ENCODE measurements at regions not wholly inside any gene's neighbourhood (a gene's known extent, or its start where the extent isn't known, plus 50 kb on each side); places are given as distances from the start of the nearest gene placed in this dataset.
"Not testable (repeated sequence)": the region's sequence is repeated elsewhere in the genome, so short reads cannot be mapped to it uniquely, and the experiment has no call there.

DNA sequence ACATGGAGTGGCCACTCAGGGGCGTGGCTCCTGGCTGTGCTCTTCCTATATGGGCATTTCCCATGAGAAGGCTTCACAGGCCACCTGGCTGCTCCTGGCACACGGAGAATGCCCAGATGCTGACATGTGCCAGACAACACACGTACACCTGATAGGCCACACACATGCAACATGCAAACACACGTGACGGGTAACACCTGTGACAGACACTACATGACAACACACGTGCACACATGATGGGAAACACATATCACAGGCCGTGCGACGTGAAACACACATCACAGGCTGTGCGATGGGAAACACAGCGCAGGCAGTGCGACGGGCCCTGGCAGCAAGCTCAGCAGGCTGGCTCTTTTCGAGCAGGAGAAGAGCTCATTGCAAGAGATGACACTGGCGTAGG lies 94.3 kb upstream of the HMX1 start:
- not testable (repeated sequence) for DNase-seq

DNA sequence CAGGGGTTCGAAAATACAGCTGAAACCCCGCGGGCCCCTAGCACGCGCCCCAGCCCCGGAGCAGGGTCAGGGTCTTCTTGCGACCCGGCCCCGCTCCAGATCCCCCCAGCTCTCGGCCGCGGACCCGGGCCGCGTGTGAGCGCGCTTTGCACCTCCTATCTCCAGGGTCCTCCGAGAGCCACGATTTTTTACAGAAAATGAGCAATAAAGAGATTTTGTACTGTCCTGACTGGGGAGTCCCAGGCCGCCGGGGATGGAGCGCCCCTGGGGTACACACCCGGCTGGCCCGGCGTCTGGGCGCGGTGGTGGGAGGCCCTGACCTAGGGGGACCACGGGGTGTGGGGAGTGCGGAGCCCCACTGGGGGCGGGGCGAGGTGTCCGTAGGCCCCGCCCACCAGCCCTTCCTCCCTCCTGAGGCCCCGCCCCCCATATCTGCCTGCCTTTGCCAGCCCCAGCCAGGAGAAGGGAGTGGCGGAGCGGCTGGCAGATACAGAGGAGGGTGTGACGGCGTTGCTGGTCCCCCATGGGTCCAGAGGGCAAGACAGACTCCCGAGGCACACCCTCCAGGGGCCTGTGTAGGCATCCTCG lies 92.7 kb upstream of the HMX1 start:
- peak; percentile 7 for DNase-seq

GRCh38 chr4:8963533-8963932 lies 91.9 kb upstream of the HMX1 start:
- not testable (repeated sequence) for DNase-seq

DNA sequence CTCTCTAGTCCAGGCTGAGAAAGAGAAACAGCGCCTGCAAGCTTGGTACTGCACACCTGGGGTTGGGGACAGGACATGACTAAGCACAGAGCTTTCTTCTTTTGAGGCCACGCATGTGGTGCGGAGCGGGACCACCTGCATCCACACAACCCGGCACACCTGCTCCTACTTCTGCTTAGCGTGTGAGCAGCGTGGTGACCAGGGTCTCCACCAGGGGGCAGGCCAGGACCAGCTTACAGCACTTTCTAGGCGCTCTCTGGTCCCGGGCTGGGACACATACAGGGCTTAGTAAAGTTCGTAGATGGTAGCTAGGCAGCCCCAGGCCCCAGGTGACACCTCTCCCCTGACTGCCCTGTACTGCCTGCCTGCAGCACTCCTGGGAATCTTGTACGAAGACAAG lies 89.7 kb upstream of the HMX1 start:
- peak; percentile 28 for DNase-seq

GRCh38 chr4:8959471-8959870 lies 87.8 kb upstream of the HMX1 start:
- DNase-seq: not testable (repeated sequence)

DNA sequence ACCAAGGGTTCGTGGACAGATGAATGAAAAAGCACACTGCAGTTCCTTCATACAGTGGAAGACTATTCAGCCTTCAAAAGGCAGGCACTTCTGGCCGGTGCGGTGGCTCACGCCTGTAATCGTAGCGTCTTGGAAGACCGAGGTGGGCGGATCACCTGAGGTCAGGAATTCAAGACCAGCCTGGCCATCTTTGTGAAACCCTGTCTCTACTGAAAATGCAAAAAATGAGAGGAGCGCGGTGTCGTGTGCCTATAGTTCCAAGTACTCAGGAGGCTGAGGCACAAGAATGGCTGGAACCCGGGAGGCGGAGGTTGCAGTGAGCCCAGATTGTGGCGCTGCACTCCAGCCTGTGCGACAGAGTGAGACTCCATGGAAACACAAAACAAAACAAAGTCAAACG lies 82.4 kb upstream of the HMX1 start:
- not testable (repeated sequence) for DNase-seq

- not testable (repeated sequence) for DNase-seq
Observed at GRCh38 chr4:8952791-8953190, 81.2 kb upstream of the HMX1 start.

DNA sequence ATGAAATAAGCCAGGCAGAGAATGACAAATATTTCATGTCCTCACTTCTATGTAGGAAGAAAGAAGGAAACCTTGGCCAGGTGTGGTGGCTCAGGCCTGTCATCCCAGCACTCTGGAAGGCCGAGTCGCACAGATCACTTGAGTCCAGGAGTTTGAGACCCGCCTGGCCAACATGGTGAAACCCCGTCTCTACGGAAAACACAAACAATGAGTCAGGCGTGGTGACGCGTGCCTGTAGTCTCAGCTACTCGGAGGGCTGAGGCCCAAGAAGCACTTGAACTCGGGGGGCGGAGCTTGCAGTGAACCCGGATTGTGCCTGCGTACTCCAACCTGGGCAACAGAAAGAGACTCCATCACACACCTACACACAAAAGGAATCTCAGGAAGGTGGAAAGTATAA lies 80.5 kb upstream of the HMX1 start:
- DNase-seq: not testable (repeated sequence)

GRCh38 chr4:8945506-8945905 lies 73.9 kb upstream of the HMX1 start:
- DNase-seq: not testable (repeated sequence)

DNA sequence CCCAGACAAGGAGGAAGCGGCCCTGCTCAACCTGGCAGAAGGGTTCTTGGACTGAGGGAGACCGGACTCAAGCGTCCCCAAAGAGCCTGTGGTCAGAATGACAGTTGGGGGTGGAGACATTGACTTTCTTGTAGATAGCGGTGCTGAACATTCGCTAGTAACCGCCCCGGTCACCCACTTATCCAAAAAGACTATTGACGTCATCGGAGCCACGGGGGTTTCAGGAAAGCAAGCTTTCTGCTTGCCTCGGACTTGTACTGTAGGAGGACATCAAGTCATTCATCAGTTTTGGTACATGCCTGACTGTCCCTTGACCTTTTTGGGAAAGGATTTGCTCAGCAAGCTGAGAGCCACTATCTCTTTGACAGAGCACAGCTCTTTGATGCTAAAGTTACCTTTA lies 71.7 kb upstream of the HMX1 start:
- DNase-seq: not testable (repeated sequence)

- not testable (repeated sequence) for DNase-seq
Observed at GRCh38 chr4:8942088-8942487, 70.4 kb upstream of the HMX1 start.

DNA sequence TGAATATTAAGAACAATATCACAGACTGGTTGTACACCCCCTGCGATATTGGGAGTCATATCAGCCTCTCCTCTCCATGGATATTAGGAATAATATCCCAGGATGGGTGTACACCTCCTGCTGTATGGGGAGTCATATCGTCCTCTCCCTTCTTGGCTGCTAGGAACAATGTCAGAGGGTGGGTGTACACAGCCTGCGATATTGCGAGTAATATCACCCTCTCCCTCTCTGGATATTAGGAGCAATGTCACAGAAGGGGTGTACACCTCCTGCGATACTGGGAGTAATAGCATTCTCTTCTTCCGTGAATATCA lies 69.8 kb upstream of the HMX1 start:
- DNase-seq: not testable (repeated sequence)

GRCh38 chr4:8940792-8941491 lies 69.3 kb upstream of the HMX1 start:
- DNase-seq: no peak

- DNase-seq: no peak
Observed at GRCh38 chr4:8939840-8940742, 68.5 kb upstream of the HMX1 start.

- DNase-seq: no peak
Observed at GRCh38 chr4:8939160-8939839, 67.7 kb upstream of the HMX1 start.

DNA sequence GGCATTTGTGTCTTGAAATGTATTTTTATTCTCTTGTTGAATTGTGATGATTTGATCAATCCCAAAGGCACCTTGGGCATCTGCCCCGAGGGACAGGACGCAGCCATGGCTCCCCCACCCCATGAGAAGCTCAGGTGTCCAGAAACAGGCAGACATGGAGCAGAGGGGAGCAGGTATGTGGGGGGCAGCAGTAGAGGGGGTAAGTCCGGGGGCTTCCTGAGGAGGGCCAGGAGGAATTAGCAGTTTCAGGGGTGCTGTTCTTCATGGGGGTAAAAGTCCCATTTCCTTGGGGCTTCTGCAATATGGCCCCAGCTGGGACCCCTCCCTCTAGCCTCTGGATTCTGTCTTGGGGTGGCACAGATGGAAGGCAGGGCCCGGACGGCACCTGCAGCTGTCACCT lies 67.0 kb upstream of the HMX1 start:
- no peak for DNase-seq

GRCh38 chr4:8938137-8938536 lies 66.5 kb upstream of the HMX1 start:
- no peak for DNase-seq

- no peak for DNase-seq
Observed at GRCh38 chr4:8932884-8933283, 61.2 kb upstream of the HMX1 start.

- DNase-seq: no peak
Observed at GRCh38 chr4:8928074-8928473, 56.4 kb upstream of the HMX1 start.

DNA sequence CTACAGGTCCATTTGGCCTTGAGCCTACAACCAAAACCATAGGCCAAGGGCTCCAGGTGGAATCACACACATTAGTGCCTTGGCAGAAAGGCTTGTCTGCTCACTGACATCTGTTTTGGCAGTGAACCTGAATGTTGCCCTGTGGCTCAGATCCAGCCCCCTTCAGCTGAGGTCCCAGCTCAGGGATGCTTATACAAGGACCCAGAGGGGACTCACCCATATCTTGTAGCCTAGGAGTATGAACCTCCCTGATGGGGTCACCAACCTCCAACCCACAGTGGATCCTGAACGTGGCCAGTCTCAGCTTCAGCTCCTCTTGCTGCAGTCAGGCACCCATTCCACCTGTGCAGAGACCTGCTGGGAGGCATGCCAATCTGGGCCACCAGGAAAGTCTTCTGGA lies 50.8 kb upstream of the HMX1 start:
- no peak for DNase-seq

DNA sequence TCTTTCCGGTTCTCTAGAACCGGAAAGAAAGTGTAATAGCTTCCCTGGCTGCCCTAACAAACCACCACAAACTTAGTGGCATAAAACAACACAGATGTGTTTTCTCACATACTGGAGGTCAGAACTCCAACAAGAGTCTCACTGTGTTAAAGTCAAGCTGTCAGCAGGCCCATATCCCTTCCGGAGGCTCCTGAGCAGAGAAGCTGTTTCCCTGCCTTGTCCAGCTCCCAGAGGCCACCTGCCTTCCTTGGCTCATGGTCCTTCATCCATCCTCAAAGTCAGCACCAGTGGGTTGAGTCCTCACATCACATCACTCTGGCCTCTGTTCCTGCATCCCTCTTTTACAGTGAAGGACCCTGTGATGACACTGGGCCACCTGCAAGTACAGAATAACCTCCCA lies 49.8 kb upstream of the HMX1 start:
- no peak for DNase-seq
